Panc1 (cell line): ENCODE measurements at regions not wholly inside any gene's neighbourhood (a gene's known extent, or its start where the extent isn't known, plus 50 kb on each side); places are given as distances from the start of the nearest gene placed in this dataset.

Experiments
- TF ChIP-seq, protein P1 (sequence below): fragments of 450-650 bp; IDR thresholded peaks from 2 replicates; pipeline ENCODE4 v1.5.1; 2017; ENCODE audit warnings: mild to moderate bottlenecking
- TF ChIP-seq, protein P2 (sequence below), 2 experiments: IDR thresholded peaks; 2 replicates each; pipeline ENCODE4 v1.6.1; 2011 to 2012; ENCODE audit warnings: low read depth in 2 of 2, control low read depth in 1 of 2, low read length in 1 of 2, mild to moderate bottlenecking in 1 of 2, moderate library complexity in 1 of 2; ENCODE audit not compliant: insufficient read depth in 1 of 2

GRCh38 chr6:141364232-141364631, 768.5 kb upstream of the GJE1 start:
- TF ChIP-seq, protein P1, sequence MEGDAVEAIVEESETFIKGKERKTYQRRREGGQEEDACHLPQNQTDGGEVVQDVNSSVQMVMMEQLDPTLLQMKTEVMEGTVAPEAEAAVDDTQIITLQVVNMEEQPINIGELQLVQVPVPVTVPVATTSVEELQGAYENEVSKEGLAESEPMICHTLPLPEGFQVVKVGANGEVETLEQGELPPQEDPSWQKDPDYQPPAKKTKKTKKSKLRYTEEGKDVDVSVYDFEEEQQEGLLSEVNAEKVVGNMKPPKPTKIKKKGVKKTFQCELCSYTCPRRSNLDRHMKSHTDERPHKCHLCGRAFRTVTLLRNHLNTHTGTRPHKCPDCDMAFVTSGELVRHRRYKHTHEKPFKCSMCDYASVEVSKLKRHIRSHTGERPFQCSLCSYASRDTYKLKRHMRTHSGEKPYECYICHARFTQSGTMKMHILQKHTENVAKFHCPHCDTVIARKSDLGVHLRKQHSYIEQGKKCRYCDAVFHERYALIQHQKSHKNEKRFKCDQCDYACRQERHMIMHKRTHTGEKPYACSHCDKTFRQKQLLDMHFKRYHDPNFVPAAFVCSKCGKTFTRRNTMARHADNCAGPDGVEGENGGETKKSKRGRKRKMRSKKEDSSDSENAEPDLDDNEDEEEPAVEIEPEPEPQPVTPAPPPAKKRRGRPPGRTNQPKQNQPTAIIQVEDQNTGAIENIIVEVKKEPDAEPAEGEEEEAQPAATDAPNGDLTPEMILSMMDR = no peak
- TF ChIP-seq, protein P2, sequence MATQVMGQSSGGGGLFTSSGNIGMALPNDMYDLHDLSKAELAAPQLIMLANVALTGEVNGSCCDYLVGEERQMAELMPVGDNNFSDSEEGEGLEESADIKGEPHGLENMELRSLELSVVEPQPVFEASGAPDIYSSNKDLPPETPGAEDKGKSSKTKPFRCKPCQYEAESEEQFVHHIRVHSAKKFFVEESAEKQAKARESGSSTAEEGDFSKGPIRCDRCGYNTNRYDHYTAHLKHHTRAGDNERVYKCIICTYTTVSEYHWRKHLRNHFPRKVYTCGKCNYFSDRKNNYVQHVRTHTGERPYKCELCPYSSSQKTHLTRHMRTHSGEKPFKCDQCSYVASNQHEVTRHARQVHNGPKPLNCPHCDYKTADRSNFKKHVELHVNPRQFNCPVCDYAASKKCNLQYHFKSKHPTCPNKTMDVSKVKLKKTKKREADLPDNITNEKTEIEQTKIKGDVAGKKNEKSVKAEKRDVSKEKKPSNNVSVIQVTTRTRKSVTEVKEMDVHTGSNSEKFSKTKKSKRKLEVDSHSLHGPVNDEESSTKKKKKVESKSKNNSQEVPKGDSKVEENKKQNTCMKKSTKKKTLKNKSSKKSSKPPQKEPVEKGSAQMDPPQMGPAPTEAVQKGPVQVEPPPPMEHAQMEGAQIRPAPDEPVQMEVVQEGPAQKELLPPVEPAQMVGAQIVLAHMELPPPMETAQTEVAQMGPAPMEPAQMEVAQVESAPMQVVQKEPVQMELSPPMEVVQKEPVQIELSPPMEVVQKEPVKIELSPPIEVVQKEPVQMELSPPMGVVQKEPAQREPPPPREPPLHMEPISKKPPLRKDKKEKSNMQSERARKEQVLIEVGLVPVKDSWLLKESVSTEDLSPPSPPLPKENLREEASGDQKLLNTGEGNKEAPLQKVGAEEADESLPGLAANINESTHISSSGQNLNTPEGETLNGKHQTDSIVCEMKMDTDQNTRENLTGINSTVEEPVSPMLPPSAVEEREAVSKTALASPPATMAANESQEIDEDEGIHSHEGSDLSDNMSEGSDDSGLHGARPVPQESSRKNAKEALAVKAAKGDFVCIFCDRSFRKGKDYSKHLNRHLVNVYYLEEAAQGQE (IDR thresholded peaks at IDR 0.05; ENCODE audit: insufficient read depth in 1 of 2, low read depth in 2 of 2, low read length in 1 of 2) = no peak
